GM18867 (cell line): ENCODE measurements at regions not wholly inside any gene's neighbourhood (a gene's known extent, or its start where the extent isn't known, plus 50 kb on each side); places are given as distances from the start of the nearest gene placed in this dataset.

Source experiments
- ATAC-seq: cut with Tn5 transposase; IDR thresholded peaks from one replicate; pipeline ENCODE4 v1.9.1; 2021; ENCODE audit warnings: mild to moderate bottlenecking, moderate library complexity; ENCODE audit not compliant: unreplicated experiment

DNA sequence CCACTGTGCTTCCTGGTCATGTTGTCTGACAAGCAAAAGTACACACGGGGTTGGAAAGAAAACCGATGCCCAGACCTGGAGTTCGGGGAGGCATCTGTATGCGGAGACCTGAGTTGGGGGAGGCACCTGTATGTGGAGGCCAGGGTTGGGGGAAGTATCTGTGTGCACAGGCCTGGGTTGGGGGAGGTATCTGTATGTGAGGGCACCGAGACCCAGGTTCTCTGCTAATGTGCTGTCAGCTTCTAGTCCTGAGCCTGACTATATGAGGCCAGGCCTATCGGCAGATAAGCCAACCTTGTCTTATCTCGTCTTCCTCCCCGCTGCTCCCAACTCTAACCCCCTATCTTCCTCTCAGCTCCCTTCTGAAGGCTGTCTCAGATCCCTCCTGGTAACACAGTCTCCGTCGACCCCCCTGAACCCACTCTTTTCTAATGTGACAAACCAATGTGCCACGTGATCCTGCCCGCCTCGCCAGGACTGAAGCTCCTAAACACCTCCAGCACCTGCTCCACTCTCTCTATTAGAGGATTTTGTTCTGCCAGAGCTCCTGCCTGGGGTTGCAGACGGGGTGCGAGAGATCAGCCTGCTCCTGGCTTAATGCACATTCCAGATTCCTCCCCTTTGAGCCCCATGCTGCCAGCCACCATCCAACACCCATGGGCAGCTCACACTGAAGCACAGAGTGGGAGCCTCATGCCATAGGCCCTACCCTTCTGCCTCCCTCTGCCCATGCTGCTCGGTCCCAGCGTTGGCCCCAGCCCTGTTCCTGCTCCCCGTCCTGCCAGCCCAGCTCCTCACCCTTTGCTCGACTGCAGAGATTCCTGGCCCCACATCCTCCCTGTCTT lies 188.4 kb downstream of the SH3BP4 start:
- ATAC-seq = no peak

GRCh38 chr2:235140801-235141081 lies 188.9 kb downstream of the SH3BP4 start:
- ATAC-seq = no peak

- ATAC-seq = no peak
Measured at GRCh38 chr2:235141411-235142128, 189.8 kb downstream of the SH3BP4 start.

DNA sequence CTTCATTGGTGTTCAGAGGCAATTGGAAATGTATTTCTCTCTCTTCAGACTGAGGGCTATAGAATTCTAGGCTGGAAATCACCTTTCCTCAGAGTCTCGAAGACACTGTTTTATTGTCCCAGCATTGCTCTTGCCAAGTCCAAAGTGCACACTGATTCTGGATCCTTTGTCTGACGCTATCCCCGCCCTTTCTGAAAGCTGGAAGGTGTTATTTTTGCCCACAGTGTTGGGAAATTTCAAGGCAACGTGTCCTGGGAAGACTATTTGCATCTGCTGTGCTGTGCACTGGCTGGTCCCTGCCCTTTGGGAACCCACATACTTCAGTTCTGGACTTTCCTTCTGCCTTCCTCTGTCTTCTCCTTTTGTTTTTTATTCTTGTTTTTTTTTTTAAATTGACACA lies 190.8 kb downstream of the SH3BP4 start:
- no peak for ATAC-seq

- ATAC-seq = no peak
Measured at GRCh38 chr2:235143789-235144188, 192.0 kb downstream of the SH3BP4 start.

DNA sequence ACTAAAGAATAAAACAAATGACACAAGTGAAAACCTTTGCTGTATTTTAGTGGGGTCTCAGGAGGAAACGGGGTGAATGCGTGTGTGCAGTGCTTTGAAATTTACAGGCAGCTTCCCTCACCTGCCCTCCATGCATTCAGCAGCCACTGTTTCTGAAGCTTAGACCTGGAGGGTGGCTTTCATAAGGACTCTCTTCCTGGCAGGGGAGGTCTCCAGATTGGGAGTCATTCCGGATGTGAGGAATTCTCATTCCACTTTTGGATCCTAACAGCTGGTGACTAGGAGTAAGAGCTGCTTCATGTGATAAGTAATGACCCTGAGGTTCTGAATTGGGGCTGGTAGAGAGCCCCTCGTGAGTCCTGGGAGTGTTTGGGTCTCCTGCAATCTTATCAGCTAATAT lies 192.5 kb downstream of the SH3BP4 start:
- ATAC-seq = no peak

DNA sequence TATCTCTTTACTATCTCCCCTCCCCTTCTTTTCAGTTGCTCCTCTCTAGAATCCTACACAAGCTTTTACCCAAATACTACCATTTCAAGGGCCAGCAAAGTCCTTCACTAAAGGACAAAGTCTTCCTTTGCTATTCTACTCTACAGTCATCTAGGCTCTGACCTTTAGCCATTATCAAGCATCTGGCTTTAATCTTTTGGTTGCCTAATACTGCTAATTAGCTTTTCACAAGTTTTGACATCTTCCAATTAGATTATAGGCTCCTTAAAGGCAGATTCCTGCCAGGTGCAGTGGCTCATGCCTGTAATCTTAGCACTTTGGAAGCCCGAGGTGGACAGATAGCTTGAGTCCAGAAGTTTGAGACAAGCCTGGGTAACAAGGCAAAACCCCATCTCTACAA lies 194.4 kb downstream of the SH3BP4 start:
- no peak for ATAC-seq

- no peak for ATAC-seq
Measured at GRCh38 chr2:235146871-235147565, 195.2 kb downstream of the SH3BP4 start.

GRCh38 chr2:235148201-235149170 lies 196.7 kb downstream of the SH3BP4 start:
- no peak for ATAC-seq

- no peak for ATAC-seq
Measured at GRCh38 chr2:235149240-235149659, 197.4 kb downstream of the SH3BP4 start.

DNA sequence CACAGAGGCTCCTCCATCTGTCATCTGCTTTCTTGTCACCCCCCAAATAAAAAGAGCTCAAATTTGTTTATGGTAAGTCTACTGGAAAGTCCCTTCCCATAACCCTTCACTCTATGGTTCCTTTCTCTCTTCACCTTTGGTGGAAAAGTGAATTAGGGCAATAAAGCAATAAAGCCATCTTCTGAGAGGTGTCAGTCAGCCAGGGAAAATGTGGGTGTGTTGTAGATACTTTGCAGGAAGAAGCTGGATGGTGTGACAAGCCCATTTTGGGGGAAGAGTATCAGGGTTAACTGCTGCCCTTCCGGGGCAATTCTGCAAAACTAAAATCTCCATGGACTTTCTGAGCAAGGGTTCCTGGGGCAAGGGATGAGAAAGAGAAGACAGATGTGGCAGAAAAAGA lies 197.9 kb downstream of the SH3BP4 start:
- no peak for ATAC-seq

- ATAC-seq = no peak
Measured at GRCh38 chr2:235151152-235151551, 199.3 kb downstream of the SH3BP4 start.

DNA sequence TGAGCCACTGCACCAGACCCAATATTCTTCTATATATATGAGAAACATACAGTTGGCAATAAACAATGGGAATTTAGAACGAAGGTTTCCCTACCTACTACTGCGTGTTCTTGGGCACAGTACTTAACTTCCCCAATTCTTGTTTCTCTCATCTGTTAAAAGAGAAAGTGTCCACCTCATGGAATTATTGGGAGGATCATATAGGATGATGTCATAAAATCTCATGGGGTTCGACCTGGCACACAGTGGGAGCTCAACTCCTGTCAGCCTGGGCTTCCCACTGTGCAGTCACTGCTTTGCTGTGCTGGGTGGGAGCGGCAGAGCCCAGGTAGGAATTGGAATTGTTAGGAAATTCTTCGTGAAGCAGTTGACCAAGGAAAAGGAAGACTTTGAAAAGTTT lies 203.3 kb downstream of the SH3BP4 start:
- no peak for ATAC-seq

- no peak for ATAC-seq
Measured at GRCh38 chr2:235156055-235156454, 204.2 kb downstream of the SH3BP4 start.

DNA sequence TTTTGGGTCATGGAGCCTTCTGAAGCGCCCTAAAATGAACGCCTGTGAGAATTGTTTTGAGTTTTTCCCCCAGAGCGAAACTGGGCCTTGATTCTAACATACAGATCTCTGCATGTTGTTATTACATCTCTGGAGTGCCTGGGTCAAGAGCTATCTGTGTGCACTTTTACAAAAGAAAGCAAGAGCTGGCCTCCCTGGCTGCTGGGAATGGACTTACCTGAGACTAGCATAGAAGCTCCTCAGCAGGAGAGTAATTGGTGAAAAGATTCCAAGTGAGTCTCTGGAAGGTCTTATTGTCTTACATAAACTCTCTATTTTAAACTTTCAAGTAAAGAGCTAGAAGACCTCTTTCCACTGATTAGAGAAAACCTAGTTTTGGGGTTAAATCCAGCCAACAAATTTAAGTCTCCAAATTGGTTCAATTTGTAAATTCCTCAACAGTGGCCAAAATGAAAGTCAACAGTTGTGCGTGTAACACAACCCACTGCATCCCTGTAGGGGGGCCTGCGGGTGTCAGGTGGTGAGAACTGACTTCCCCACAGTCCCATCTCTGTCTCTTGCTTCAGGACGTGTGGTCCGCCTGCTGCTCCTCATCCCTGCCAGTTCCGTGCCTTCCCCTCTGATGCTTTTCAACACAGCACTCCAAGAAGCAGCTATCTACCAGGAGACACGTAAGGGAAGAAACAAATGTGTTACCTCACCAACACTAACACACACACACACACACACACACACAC lies 206.1 kb downstream of the SH3BP4 start:
- ATAC-seq = no peak

- no peak for ATAC-seq
Measured at GRCh38 chr2:235160281-235160810, 208.5 kb downstream of the SH3BP4 start.

GRCh38 chr2:235161565-235161964 lies 209.7 kb downstream of the SH3BP4 start:
- ATAC-seq = no peak

DNA sequence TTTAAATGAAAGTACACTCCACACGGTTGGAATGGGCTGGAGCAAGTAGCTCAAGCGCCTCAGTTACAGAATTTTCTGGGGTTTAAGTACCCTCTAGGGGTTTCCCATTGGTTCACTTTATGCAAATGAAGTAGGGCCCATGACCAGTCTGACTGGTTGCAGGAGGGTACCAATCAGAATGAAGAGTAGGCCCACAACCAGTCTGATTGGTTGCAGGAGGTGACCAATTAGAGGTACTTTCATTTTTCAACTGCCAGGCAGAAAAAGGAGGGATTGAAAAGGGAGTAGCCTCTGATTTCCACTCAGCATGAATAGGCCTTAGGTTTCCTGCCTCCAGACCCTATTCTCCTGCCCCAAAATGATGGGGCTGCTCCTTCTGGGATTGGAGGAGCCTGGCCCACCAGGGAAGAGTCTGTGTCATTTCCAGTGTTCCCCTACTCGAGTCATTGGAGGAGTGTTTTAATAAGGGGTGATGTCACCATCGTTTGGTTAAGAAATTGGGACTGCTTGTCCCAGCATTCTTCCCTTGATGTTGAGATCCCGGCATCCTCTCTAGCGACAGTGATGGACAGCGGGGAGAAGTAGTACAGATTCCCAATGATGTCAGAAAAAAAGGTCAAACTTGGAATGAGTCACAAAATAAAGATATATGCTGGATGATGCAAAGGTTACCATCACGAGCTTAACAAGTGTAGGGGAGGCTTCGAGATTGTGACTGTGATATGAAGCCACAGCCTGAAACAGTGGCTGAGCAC lies 210.4 kb downstream of the SH3BP4 start:
- no peak for ATAC-seq

DNA sequence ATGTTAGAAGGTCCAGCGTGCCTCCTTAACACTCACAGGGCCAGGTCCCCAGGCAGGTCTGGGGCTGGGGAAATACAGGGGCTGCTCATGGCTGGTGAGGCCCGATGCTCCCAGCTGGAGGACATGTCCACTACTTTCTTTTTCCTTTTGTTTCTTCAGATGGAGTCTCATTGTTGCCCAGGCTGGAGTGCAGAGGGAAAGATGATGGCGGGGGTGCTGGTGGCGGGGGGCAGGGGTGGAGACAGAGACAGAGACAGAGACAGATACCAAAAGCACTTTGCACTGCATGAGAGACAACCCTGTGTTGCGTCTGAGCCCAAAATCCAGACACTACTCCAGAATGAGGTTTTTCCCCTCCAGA lies 211.0 kb downstream of the SH3BP4 start:
- no peak for ATAC-seq
